Endodermal cell (in vitro differentiated cells): ENCODE measurements at regions not wholly inside any gene's neighbourhood (a gene's known extent, or its start where the extent isn't known, plus 50 kb on each side); places are given as distances from the start of the nearest gene placed in this dataset.
A peak's percentile ranks its signal among the peaks of the same experiment; 100 is the strongest.

Experiments used
- DNase-seq: peaks from one replicate; pipeline ENCODE4 v3.0.0-alpha.2; 2017
- H3K27ac ChIP-seq: 2 replicates; pipeline ENCODE4 v1.5.1; 2013; ENCODE audit warnings: mild to moderate bottlenecking, low read depth, low read length, moderate library complexity
- H3K27me3 ChIP-seq: 2 replicates; pipeline ENCODE4 v1.6.1; 2013; ENCODE audit warnings: mild to moderate bottlenecking, low read length, moderate library complexity; ENCODE audit not compliant: insufficient read depth, control insufficient read depth, poor library complexity, severe bottlenecking
- H3K36me3 ChIP-seq: 2 replicates; pipeline ENCODE4 v1.7.0; 2013; ENCODE audit warnings: mild to moderate bottlenecking, low read length, moderate library complexity; ENCODE audit not compliant: control insufficient read depth, insufficient read depth
- H3K4me1 ChIP-seq: one replicate; pipeline ENCODE4 v1.7.0; 2013; ENCODE audit warnings: low read length; ENCODE audit not compliant: control insufficient read depth, insufficient read depth
- H3K4me3 ChIP-seq: 2 replicates; pipeline ENCODE4 v1.5.1; 2013; ENCODE audit warnings: mild to moderate bottlenecking, low read length, moderate library complexity
- H3K9ac ChIP-seq: 2 replicates; pipeline ENCODE4 v1.6.1; 2013; ENCODE audit warnings: mild to moderate bottlenecking, low read length, moderate library complexity; ENCODE audit not compliant: poor library complexity, severe bottlenecking; ENCODE audit errors: extremely low read depth
- H3K9me3 ChIP-seq: 2 replicates; pipeline ENCODE4 v1.6.1; 2013; ENCODE audit warnings: mild to moderate bottlenecking, low read length, moderate library complexity; ENCODE audit not compliant: control insufficient read depth
- H3K27ac Mint-ChIP-seq: 2 replicates; pipeline ENCODE4 v1.8.0; 2020; ENCODE audit warnings: mixed read lengths
- H3K27me3 Mint-ChIP-seq: 2 replicates; pipeline ENCODE4 v1.8.0; 2021; ENCODE audit warnings: mild to moderate bottlenecking, mixed read lengths; ENCODE audit not compliant: insufficient read depth
- H3K36me3 Mint-ChIP-seq: 2 replicates; pipeline ENCODE4 v1.8.0; 2020; ENCODE audit warnings: low read depth, mixed read lengths
- H3K4me1 Mint-ChIP-seq: 2 replicates; pipeline ENCODE4 v1.8.0; 2020; ENCODE audit warnings: mixed read lengths
- H3K4me3 Mint-ChIP-seq: 2 replicates; pipeline ENCODE4 v1.8.0; 2020; ENCODE audit warnings: mild to moderate bottlenecking, moderate library complexity, mixed read lengths
- H3K9me3 Mint-ChIP-seq: 2 replicates; pipeline ENCODE4 v1.8.0; 2020; ENCODE audit warnings: mild to moderate bottlenecking, mixed read lengths
- CTCF ChIP-seq: fragments of 200-600 bp; sonication (generic); conservative IDR thresholded peaks from 2 replicates; pipeline ENCODE4 v1.5.0; 2021; ENCODE audit warnings: antibody characterized with exemption, mild to moderate bottlenecking
- WGBS, 2 experiments: methylation state at CpG; one replicate each; pipeline versions ENCODE4 v1.1.5 to v1.1.7; 2013; ENCODE audit warnings: missing lambda C conversion rate in 2 of 2, mixed read lengths in 1 of 2; ENCODE audit not compliant: insufficient coverage in 1 of 2, insufficient read length in 1 of 2; 5-methylcytosine and 5-hydroxymethylcytosine counted together

DNA sequence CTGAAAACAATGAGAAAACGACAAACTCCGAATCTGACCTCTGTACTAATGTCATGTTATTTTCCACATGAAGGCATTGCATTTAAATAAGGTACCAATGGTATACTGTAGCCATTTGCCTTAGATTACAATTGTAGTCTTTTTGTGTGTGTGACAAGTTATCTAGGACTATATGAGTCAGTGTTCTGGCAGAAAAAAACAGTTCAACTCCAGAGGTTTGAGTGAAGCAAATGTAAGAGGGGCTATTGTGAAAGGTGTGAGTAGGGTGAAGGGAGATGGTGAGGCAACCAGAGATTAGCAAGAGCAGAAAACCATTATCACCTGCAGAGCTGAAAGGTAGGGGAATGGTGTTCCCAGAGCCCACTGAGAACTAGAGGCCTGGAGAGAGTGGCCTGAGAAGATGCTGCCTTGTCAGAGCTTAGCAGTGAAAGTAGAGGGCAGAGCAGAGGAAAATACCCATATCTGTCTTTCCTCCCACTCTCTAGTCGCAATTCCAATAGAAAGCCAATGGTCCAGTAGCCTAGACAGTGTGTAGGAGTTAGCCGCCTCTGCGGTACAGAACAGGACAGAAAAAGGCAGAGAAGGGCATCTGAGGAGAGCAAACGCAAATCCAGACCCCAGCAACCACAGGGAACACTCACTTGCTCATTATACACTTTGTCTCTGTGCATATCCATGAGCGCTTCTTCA lies 112.2 kb downstream of the DYRK2 start:
- peaks cover 26% of the 10 kb centered on the region for H3K27me3 Mint-ChIP-seq
- H3K36me3 ChIP-seq, result no peaks in the 10 kb centered on the region
- no peak for TF ChIP-seq CTCF
- H3K27ac Mint-ChIP-seq, result no peak overlapping the region
- H3K9ac ChIP-seq, result no peak overlapping the region
- 94 to 95% methylated on average over 6 to 7 of the region's 7 CpGs for WGBS, 2 experiments
- no peak overlapping the region for H3K4me3 ChIP-seq
- H3K36me3 Mint-ChIP-seq, result no peaks in the 10 kb centered on the region
- peaks cover 20% of the 10 kb centered on the region for H3K27me3 ChIP-seq
- H3K27ac ChIP-seq, result no peak overlapping the region
- H3K9me3 ChIP-seq, result peaks cover 3% of the 10 kb centered on the region
- peaks cover 29% of the 10 kb centered on the region for H3K4me1 Mint-ChIP-seq
- H3K4me3 Mint-ChIP-seq, result no peak overlapping the region
- peaks cover 2% of the 10 kb centered on the region for H3K4me1 ChIP-seq
- DNase-seq, result peak; percentile 83
- no peaks in the 10 kb centered on the region for H3K9me3 Mint-ChIP-seq

- no peak for DNase-seq
- Mint-ChIP-seq H3K4me3 (no peak overlapping the region), H3K27me3 (peaks cover 24% of the 10 kb centered on the region), H3K36me3 (no peaks in the 10 kb centered on the region), H3K9me3 (no peaks in the 10 kb centered on the region), H3K27ac (no peak overlapping the region), H3K4me1 (peaks cover 25% of the 10 kb centered on the region)
- Histone ChIP-seq H3K4me1 (peaks cover 2% of the 10 kb centered on the region), H3K27me3 (peaks cover 26% of the 10 kb centered on the region), H3K9me3 (peaks cover 3% of the 10 kb centered on the region), H3K4me3 (no peak overlapping the region), H3K27ac (no peak overlapping the region), H3K9ac (no peak overlapping the region), H3K36me3 (no peaks in the 10 kb centered on the region)
- TF ChIP-seq CTCF, result no peak
- 98% methylated on average over 3 of the region's 3 CpGs; no CpG with 5 or more reads in 1 of the 2 experiments for WGBS, 2 experiments
Measured at GRCh38 chr12:67761566-67761965, 113.0 kb downstream of the DYRK2 start.

GRCh38 chr12:67764055-67764454 lies 115.5 kb downstream of the DYRK2 start:
- Mint-ChIP-seq H3K9me3 (no peaks in the 10 kb centered on the region), H3K36me3 (no peaks in the 10 kb centered on the region), H3K27me3 (peaks cover 19% of the 10 kb centered on the region), H3K27ac (no peak overlapping the region), H3K4me1 (peaks cover 23% of the 10 kb centered on the region), H3K4me3 (no peak overlapping the region)
- H3K27me3 ChIP-seq, result peaks cover 26% of the 10 kb centered on the region
- H3K36me3 ChIP-seq, result no peaks in the 10 kb centered on the region
- 97% methylated on average over 3 of the region's 3 CpGs; no CpG with 5 or more reads in 1 of the 2 experiments for WGBS, 2 experiments
- no peak overlapping the region for H3K4me3 ChIP-seq
- peaks cover 3% of the 10 kb centered on the region for H3K9me3 ChIP-seq
- H3K4me1 ChIP-seq, result peaks cover 2% of the 10 kb centered on the region
- no peak for TF ChIP-seq CTCF
- H3K9ac ChIP-seq, result no peak overlapping the region
- no peak overlapping the region for H3K27ac ChIP-seq
- no peak for DNase-seq
